ENCODE measurements at regions not wholly inside any gene's neighbourhood (a gene's known extent, or its start where the extent isn't known, plus 50 kb on each side); places are given as distances from the start of the nearest gene placed in this dataset.

DNA sequence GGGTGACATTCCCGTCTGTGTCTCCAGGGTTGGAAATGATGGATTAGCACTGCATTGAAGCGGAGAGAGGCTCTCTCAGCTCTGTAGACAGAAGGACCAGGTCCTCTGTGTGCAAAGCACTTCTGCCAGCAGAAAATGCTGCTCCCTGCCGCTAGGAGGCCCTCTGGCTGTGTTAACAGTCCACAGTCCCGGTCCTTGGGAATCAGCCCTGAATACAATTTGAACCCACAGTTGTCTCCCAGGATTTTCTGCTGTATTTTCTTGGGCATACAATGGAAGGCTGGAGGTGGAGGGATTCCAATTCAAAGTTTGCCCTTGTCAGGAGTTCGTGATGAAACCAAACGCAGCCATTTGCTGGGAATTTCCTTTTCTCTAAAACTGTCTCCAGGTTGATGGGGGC lies 205.2 kb downstream of the GLRX3 start:
- no peak for TF ChIP-seq EZH2phosphoT487 (IDR thresholded peaks at IDR 0.05; ENCODE audit: borderline replicate concordance, low read depth, low read length)
- TF ChIP-seq, protein P1, sequence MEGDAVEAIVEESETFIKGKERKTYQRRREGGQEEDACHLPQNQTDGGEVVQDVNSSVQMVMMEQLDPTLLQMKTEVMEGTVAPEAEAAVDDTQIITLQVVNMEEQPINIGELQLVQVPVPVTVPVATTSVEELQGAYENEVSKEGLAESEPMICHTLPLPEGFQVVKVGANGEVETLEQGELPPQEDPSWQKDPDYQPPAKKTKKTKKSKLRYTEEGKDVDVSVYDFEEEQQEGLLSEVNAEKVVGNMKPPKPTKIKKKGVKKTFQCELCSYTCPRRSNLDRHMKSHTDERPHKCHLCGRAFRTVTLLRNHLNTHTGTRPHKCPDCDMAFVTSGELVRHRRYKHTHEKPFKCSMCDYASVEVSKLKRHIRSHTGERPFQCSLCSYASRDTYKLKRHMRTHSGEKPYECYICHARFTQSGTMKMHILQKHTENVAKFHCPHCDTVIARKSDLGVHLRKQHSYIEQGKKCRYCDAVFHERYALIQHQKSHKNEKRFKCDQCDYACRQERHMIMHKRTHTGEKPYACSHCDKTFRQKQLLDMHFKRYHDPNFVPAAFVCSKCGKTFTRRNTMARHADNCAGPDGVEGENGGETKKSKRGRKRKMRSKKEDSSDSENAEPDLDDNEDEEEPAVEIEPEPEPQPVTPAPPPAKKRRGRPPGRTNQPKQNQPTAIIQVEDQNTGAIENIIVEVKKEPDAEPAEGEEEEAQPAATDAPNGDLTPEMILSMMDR (conservative IDR thresholded peaks at IDR 0.05; ENCODE audit: low read length): peak; percentile 73
